NB4 (cell line): ENCODE measurements at regions not wholly inside any gene's neighbourhood (a gene's known extent, or its start where the extent isn't known, plus 50 kb on each side); places are given as distances from the start of the nearest gene placed in this dataset.
"Not testable (repeated sequence)": the region's sequence is repeated elsewhere in the genome, so short reads cannot be mapped to it uniquely, and the experiment has no call there.

Experiments used
- DNase-seq: peaks from one replicate; pipeline ENCODE4 v3.0.0; 2010; ENCODE audit warnings: low read depth
- H3K4me3 ChIP-seq: one replicate; pipeline ENCODE4 v1.5.1; 2011; ENCODE audit warnings: mild to moderate bottlenecking, low read depth, low read length, moderate library complexity
- CTCF ChIP-seq: IDR thresholded peaks from one replicate; pipeline ENCODE4 v1.5.1; 2012; ENCODE audit warnings: low read depth, low read length
- MAX ChIP-seq: IDR thresholded peaks from 2 replicates; pipeline ENCODE4 v1.6.1; 2011; ENCODE audit warnings: low read depth, low read length
- MYC ChIP-seq: IDR thresholded peaks from 2 replicates; pipeline ENCODE4 v1.6.1; 2011; ENCODE audit warnings: low read depth, low read length
- POLR2A ChIP-seq: IDR thresholded peaks from 2 replicates; pipeline ENCODE4 v1.6.1; 2011; ENCODE audit warnings: mild to moderate bottlenecking; ENCODE audit not compliant: insufficient read length; ENCODE audit errors: extremely low read depth

DNA sequence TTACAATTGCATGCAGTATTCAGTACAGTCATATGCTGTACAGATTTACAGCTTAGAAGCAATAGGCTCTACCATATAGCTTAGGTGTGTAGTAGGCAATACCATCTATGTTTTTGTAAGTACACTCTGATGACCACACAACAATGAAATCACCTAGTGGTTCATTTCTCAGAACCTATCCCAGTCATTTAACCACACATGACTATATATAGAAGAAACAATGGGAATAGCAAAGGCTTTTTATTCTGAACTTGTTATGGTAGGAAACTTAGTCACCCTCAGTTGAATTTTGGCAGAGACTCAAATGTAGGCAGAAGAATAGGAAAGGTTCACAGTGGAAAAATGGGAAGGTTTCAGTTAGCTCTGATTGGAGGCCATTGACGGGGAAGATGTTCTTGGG is 1075.1 kb upstream of the MIR17HG start:
- no peak for DNase-seq
- no peak overlapping the region for H3K4me3 ChIP-seq
- TF ChIP-seq MYC (no peak), MAX (no peak), POLR2A (no peak), CTCF (no peak)

DNA sequence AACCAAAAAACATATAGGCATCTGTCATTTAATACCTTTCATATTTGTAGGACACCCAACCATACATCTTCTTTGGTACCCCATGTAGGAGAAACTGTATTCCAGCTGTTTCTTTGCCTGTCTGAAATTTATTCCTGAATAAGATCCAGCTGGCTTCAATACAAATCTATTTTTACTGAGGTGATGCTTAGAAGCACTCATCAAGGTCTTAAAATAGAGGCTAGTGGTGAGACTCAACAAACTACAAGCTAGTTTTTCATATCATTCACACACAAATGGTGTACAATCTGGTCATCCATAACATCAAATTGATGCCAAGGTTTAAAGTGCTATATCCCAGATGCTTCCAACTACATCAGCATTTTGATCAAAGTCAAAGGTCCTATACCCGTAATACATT is 1071.3 kb upstream of the MIR17HG start:
- DNase-seq, result no peak
- H3K4me3 ChIP-seq, result no peak overlapping the region
- TF ChIP-seq POLR2A (no peak), MAX (no peak), MYC (no peak), CTCF (no peak)

GRCh38 chr13:90278231-90278630 is 1069.3 kb upstream of the MIR17HG start:
- H3K4me3 ChIP-seq, DNase-seq: not testable (repeated sequence)

GRCh38 chr13:90281709-90282108 is 1065.8 kb upstream of the MIR17HG start:
- no peak for TF ChIP-seq MAX
- H3K4me3 ChIP-seq, result no peak overlapping the region
- DNase-seq, result no peak

DNA sequence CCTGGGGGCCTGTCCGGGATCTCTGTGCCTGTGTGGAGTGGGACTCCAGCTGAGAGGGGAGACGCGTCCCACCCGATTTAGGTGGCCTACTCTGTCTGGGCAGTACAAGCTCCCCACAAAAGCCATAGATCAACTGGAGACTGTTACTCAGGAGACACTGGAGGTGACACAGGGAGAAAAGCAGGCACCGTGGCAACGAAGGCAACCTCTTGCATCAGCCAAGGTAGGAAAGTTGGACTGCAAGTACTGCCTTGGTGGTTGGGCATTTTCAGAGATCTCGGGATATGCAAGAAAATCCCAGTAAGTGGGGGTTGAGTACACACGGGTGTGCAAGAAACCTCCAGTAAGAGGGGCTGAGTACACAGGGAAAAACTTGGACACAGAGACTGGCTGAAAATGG is 1060.0 kb upstream of the MIR17HG start:
- TF ChIP-seq POLR2A (no peak), MYC (no peak), MAX (no peak), CTCF (no peak)
- no peak for DNase-seq
- no peak overlapping the region for H3K4me3 ChIP-seq

DNA sequence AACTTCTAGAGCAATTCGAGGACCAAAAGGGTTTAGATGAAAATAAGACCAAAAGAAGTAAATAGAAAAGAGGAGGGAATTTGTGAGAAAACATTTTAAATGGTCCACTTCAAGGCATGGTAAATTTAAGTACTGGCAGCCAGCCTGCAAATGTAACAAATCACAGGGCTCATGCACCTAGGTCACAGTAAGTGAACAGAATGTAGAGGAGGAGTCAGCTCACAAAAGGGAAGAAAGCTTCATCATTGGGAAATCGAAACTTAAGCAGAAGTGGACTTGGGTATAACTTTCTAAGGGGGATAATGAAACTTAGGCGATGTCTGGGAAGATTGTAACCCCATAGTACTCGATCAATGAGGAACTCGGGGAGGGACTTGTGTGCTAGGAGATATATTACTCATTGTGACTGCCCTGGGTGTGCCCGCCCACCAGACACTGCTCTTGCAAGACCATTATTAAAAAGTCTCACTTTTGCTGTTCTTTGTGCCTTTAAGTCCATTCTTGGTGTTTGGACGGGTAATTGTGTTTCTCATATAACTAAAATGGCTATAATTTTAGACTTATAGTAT is 1053.6 kb upstream of the MIR17HG start:
- DNase-seq, result peak; percentile 53
- no peak overlapping the region for H3K4me3 ChIP-seq
- TF ChIP-seq MYC (no peak), POLR2A (no peak), MAX (no peak), CTCF (no peak)

GRCh38 chr13:90299238-90299637 is 1048.2 kb upstream of the MIR17HG start:
- no peak for DNase-seq
- H3K4me3 ChIP-seq, result no peak overlapping the region
- TF ChIP-seq POLR2A (no peak), MYC (no peak), MAX (no peak), CTCF (no peak)
